OCI-LY1 (cell line): ENCODE measurements at regions not wholly inside any gene's neighbourhood (a gene's known extent, or its start where the extent isn't known, plus 50 kb on each side); places are given as distances from the start of the nearest gene placed in this dataset.

Experiments used
- H2AFZ ChIP-seq: fragments of 200-600 bp; sonication (generic), shearing (Covaris generic); 2 replicates; pipeline ENCODE4 v1.6.0; 2014; ENCODE audit warnings: antibody characterized with exemption, mild to moderate bottlenecking, low read length
- H3F3A ChIP-seq: fragments of 200-600 bp; sonication (generic), shearing (Covaris generic); 2 replicates; pipeline ENCODE4 v1.6.0; 2014; ENCODE audit warnings: mild to moderate bottlenecking, antibody characterized with exemption, low read length, moderate library complexity; ENCODE audit not compliant: insufficient read depth
- H3K27ac ChIP-seq: fragments of 200-600 bp; sonication (generic); 2 replicates; pipeline ENCODE4 v1.5.1; 2014; ENCODE audit warnings: low read length, mixed run types, mild to moderate bottlenecking, low read depth; ENCODE audit not compliant: poor library complexity, severe bottlenecking
- H3K27me3 ChIP-seq: fragments of 200-600 bp; sonication (generic); 2 replicates; pipeline ENCODE4 v1.6.0; 2014; ENCODE audit warnings: antibody characterized with exemption, mild to moderate bottlenecking, low read length, moderate library complexity; ENCODE audit not compliant: insufficient read depth
- H3K36me3 ChIP-seq: fragments of 200-600 bp; sonication (generic); 2 replicates; pipeline ENCODE4 v1.6.1; 2014; ENCODE audit warnings: mild to moderate bottlenecking, antibody characterized with exemption, low read length, moderate library complexity, mixed read lengths; ENCODE audit not compliant: insufficient read depth
- H3K4me1 ChIP-seq: fragments of 200-600 bp; sonication (generic); 2 replicates; pipeline ENCODE4 v1.5.1; 2014; ENCODE audit warnings: mild to moderate bottlenecking, low read length, moderate library complexity; ENCODE audit not compliant: insufficient read depth, severe bottlenecking
- H3K4me2 ChIP-seq: fragments of 200-600 bp; sonication (generic), shearing (Covaris generic); 2 replicates; pipeline ENCODE4 v1.6.1; 2014; ENCODE audit warnings: low read length
- H3K4me3 ChIP-seq: fragments of 200-600 bp; sonication (generic); 2 replicates; pipeline ENCODE4 v1.5.1; 2014; ENCODE audit warnings: low read length, low read depth, mild to moderate bottlenecking, mixed read lengths; ENCODE audit not compliant: poor library complexity, severe bottlenecking
- H3K79me2 ChIP-seq: fragments of 200-600 bp; shearing (Covaris generic); 2 replicates; pipeline ENCODE4 v1.6.1; 2016; ENCODE audit warnings: mixed run types, low read length, mixed read lengths; ENCODE audit not compliant: insufficient read depth
- H3K9ac ChIP-seq: fragments of 200-600 bp; sonication (generic), shearing (Covaris generic); 2 replicates; pipeline ENCODE4 v1.6.1; 2014; ENCODE audit warnings: mild to moderate bottlenecking, low read length, mixed read lengths
- H3K9me2 ChIP-seq: fragments of 200-600 bp; sonication (generic), shearing (Covaris generic); 2 replicates; pipeline ENCODE4 v1.6.1; 2014; ENCODE audit warnings: low read depth, mild to moderate bottlenecking, low read length, mixed read lengths
- H3K9me3 ChIP-seq: fragments of 200-600 bp; shearing (Covaris generic); 2 replicates; pipeline ENCODE4 v1.6.1; 2014; ENCODE audit warnings: low read length, mixed read lengths
- H4K20me1 ChIP-seq: fragments of 200-600 bp; sonication (generic), shearing (Covaris generic); 2 replicates; pipeline ENCODE4 v1.6.0; 2016; ENCODE audit warnings: mild to moderate bottlenecking, low read length; ENCODE audit not compliant: insufficient read depth
- EZH2 ChIP-seq: fragments of 200-600 bp; sonication (generic), shearing (Covaris generic); IDR thresholded peaks from 2 replicates; pipeline ENCODE4 v1.8.0; 2017; ENCODE audit warnings: borderline replicate concordance, mixed run types, mild to moderate bottlenecking, antibody characterized with exemption, low read length, moderate library complexity, mixed read lengths
- TF ChIP-seq, protein P1 (sequence below): fragments of 200-600 bp; sonication (generic), shearing (Covaris generic); IDR thresholded peaks from 2 replicates; pipeline ENCODE4 v1.5.1; 2017; ENCODE audit warnings: mild to moderate bottlenecking, antibody characterized with exemption, low read length, moderate library complexity, mixed read lengths

DNA sequence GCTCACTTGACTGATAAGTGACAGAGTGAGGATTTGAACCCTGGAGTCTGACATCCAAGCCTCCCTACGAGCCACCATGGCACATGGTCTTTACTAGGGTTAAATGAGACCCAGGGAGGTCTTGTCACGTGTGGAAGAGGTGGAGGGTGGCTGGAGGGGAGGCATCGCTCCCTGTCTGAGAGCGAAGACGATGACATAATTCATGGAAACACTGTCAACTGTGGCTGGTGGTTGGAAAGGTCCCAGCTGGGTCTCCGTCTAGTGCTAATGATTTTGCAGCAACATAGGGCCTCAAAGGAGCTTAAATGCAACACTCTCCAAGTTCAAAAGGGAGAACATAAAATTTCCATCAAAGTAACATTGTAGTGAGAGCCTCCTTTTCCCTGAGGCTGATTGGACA, 99.9 kb upstream of the BAIAP2L1 start:
- no peaks in the 10 kb centered on the region for H3F3A ChIP-seq
- no peak overlapping the region for H3K4me3 ChIP-seq
- no peaks in the 10 kb centered on the region; the same call in 1 of the 2 replicates for H3K36me3 ChIP-seq
- H3K9me3 ChIP-seq, result peaks cover 5% of the 10 kb centered on the region; the same call in 1 of the 2 replicates
- no peaks in the 10 kb centered on the region for H4K20me1 ChIP-seq
- no peaks in the 10 kb centered on the region for H3K4me1 ChIP-seq
- H3K27me3 ChIP-seq, result no peaks in the 10 kb centered on the region; the same call in 1 of the 2 replicates
- TF ChIP-seq, protein P1, sequence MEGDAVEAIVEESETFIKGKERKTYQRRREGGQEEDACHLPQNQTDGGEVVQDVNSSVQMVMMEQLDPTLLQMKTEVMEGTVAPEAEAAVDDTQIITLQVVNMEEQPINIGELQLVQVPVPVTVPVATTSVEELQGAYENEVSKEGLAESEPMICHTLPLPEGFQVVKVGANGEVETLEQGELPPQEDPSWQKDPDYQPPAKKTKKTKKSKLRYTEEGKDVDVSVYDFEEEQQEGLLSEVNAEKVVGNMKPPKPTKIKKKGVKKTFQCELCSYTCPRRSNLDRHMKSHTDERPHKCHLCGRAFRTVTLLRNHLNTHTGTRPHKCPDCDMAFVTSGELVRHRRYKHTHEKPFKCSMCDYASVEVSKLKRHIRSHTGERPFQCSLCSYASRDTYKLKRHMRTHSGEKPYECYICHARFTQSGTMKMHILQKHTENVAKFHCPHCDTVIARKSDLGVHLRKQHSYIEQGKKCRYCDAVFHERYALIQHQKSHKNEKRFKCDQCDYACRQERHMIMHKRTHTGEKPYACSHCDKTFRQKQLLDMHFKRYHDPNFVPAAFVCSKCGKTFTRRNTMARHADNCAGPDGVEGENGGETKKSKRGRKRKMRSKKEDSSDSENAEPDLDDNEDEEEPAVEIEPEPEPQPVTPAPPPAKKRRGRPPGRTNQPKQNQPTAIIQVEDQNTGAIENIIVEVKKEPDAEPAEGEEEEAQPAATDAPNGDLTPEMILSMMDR, result no peak
- TF ChIP-seq EZH2, result no peak
- no peak overlapping the region for H2AFZ ChIP-seq
- no peak overlapping the region for H3K9ac ChIP-seq
- no peaks in the 10 kb centered on the region for H3K9me2 ChIP-seq
- no peak overlapping the region for H3K27ac ChIP-seq
- no peak overlapping the region for H3K4me2 ChIP-seq
- no peaks in the 10 kb centered on the region for H3K79me2 ChIP-seq

DNA sequence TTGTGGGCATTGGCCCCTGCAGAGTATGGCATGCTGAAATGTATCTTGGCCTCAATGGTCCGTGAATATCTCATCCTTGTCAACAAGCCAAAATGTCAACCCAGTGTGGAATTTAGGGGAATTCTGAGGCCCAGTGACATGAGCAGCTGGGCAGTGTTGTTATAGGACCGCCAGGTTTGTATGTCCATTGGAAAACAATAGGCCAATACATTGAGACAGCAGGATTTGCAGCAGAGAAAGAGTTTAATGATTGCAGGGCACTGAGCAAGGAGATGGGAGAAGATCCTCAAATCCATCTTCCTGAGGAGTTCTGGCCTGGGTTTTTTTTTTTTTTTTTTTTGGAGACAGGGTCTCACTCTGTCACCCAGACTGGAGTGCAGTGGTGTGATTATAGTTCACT, 95.7 kb upstream of the BAIAP2L1 start:
- Histone ChIP-seq H3K9me2 (no peaks in the 10 kb centered on the region), H3K4me2 (no peak overlapping the region), H3K36me3 (no peaks in the 10 kb centered on the region; the same call in 1 of the 2 replicates), H3K9me3 (peaks cover 5% of the 10 kb centered on the region; the same call in 1 of the 2 replicates), H3K27me3 (no peaks in the 10 kb centered on the region; the same call in 1 of the 2 replicates), H3F3A (no peaks in the 10 kb centered on the region), H2AFZ (no peak overlapping the region), H3K79me2 (no peaks in the 10 kb centered on the region), H4K20me1 (no peaks in the 10 kb centered on the region), H3K27ac (no peak overlapping the region), H3K9ac (no peak overlapping the region), H3K4me3 (no peak overlapping the region), H3K4me1 (no peaks in the 10 kb centered on the region)
- TF ChIP-seq, protein P1, result no peak

DNA sequence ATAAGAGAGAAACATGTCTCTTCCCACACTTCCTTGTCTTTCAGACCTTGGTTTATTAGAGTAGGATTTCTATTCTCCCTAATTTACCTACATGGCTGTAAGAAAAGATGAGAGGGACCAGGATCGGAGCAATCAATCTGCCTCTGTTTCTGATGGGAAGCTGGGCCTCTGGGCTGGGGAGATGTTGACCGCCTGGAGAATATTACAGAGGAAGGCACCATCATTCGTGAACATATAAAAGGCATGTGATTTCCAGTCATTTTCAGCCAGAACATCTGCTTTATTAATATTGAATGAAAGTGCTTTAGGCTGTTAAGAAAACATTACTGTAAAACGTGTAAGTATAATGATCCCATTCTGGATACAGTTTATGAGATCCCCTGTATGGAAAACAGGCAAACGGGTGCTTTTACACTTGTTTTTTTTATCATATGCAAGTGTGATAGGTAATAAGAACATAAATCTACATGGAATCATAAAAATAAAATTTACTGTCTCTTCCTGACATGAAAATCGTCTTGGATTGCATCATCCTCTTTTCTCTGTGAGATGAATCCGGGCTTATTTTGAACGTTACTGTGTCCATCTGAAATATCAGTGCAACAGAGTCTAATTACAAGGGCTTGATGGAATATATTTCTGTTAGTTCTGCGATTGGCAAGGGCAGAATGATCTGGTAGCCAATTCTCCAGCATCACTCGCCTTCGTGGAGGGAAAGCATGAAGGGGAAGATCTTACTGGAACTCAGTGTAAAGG, 94.5 kb upstream of the BAIAP2L1 start:
- Histone ChIP-seq H3K4me2 (no peak overlapping the region), H3K27me3 (no peaks in the 10 kb centered on the region; the same call in 1 of the 2 replicates), H3K9me3 (peaks cover 5% of the 10 kb centered on the region; the same call in 1 of the 2 replicates), H3K9me2 (no peaks in the 10 kb centered on the region), H3F3A (no peaks in the 10 kb centered on the region), H2AFZ (no peak overlapping the region), H3K4me1 (no peaks in the 10 kb centered on the region), H3K36me3 (no peaks in the 10 kb centered on the region; the same call in 1 of the 2 replicates), H4K20me1 (no peaks in the 10 kb centered on the region), H3K27ac (no peak overlapping the region), H3K4me3 (no peak overlapping the region), H3K9ac (no peak overlapping the region), H3K79me2 (no peaks in the 10 kb centered on the region)
- no peak for TF ChIP-seq EZH2
- TF ChIP-seq, protein P1, result no peak
